AG04450 (cell line): ENCODE measurements at regions not wholly inside any gene's neighbourhood (a gene's known extent, or its start where the extent isn't known, plus 50 kb on each side); places are given as distances from the start of the nearest gene placed in this dataset.

Source experiments
- CTCF ChIA-PET: fragments of 300-600, 350-600 bp; formaldehyde crosslinking; extraction: SDS; loops from one replicate; lab custom pipeline; 2022; ENCODE audit warnings: antibody characterized with exemption, inconsistent platforms; lab: Charles Lee
- POLR2A ChIA-PET: fragments of 350-600 bp; formaldehyde crosslinking; extraction: SDS; loops from one replicate; lab custom pipeline; 2021; ENCODE audit warnings: antibody characterized with exemption, inconsistent platforms; lab: Yijun Ruan, JAX
- DNase-seq: peaks from one replicate; pipeline ENCODE4 v3.0.0-alpha.2; 2011; ENCODE audit warnings: low read depth, low spot score
- H3K27ac ChIP-seq: one replicate; pipeline ENCODE4 v1.5.1; 2012; ENCODE audit warnings: low read depth, low read length, control low read depth
- H3K27me3 ChIP-seq: one replicate; pipeline ENCODE4 v1.6.0; 2012; ENCODE audit warnings: low read length; ENCODE audit not compliant: control insufficient read depth, insufficient read depth
- H3K4me3 ChIP-seq: 2 replicates; pipeline ENCODE4 v1.5.1; 2011; ENCODE audit warnings: mild to moderate bottlenecking, low read depth, low read length, control low read depth
- H3K9me3 ChIP-seq: 2 replicates; pipeline ENCODE4 v1.5.1; 2012; ENCODE audit warnings: low read length; ENCODE audit not compliant: control insufficient read depth, insufficient read depth
- CTCF ChIP-seq: IDR thresholded peaks from 2 replicates; pipeline ENCODE4 v1.5.1; 2011; ENCODE audit warnings: low read depth, low read length, control low read depth, inconsistent platforms

- H3K27me3 ChIP-seq = no peaks in the 10 kb centered on the region
- ChIA-PET POLR2A (no interaction called here), CTCF (no interaction called here)
- no peak for TF ChIP-seq CTCF
- H3K27ac ChIP-seq = no peak overlapping the region
- DNase-seq = no peak
- no peaks in the 10 kb centered on the region for H3K9me3 ChIP-seq
- no peak overlapping the region for H3K4me3 ChIP-seq
These were observed 50.3 kb upstream of the TMC1 start for GRCh38 chr9:72471096-72471495.

GRCh38 chr9:72467766-72468738 lies 53.4 kb upstream of the TMC1 start:
- Histone ChIP-seq H3K27ac (no peak overlapping the region), H3K4me3 (no peak overlapping the region), H3K9me3 (no peaks in the 10 kb centered on the region), H3K27me3 (no peaks in the 10 kb centered on the region)
- POLR2A ChIA-PET = interaction anchor here (0.7 kb wide), 1 partner anchor 151 kb away, joined by 3 read pairs; no protein-coding TSS in a partner anchor
- DNase-seq = no peak
- no peak for TF ChIP-seq CTCF
- CTCF ChIA-PET = interaction anchor here (0.7 to 1.2 kb wide), 2 partner anchors 10 to 92 kb away, joined by 3 read pairs; no protein-coding TSS in a partner anchor

GRCh38 chr9:72465593-72465984 lies 55.8 kb upstream of the TMC1 start:
- no peak for DNase-seq
- TF ChIP-seq CTCF = no peak
- CTCF ChIA-PET = no interaction called here
- POLR2A ChIA-PET = interaction anchor here (0.7 to 1.2 kb wide), 2 partner anchors 9 to 100 kb away, joined by 4 to 7 read pairs; partner anchors contain the start of gene ZFAND5
- Histone ChIP-seq H3K27ac (no peak overlapping the region), H3K9me3 (no peaks in the 10 kb centered on the region), H3K27me3 (no peaks in the 10 kb centered on the region), H3K4me3 (no peak overlapping the region)

- CTCF ChIA-PET = interaction anchor here (0.5 kb wide), 1 partner anchor 440 kb away, joined by 8 read pairs; no protein-coding TSS in a partner anchor
- no peak for TF ChIP-seq CTCF
- DNase-seq = no peak
- POLR2A ChIA-PET = interaction anchor here (0.7 to 1.2 kb wide), 2 partner anchors 9 to 100 kb away, joined by 4 to 7 read pairs; partner anchors contain the start of gene ZFAND5
- no peak overlapping the region for H3K27ac ChIP-seq
- no peak overlapping the region for H3K4me3 ChIP-seq
- H3K27me3 ChIP-seq = no peaks in the 10 kb centered on the region
- no peaks in the 10 kb centered on the region for H3K9me3 ChIP-seq
These were observed 56.4 kb upstream of the TMC1 start for GRCh38 chr9:72464857-72465592.
